ENCODE measurements at regions not wholly inside any gene's neighbourhood (a gene's known extent, or its start where the extent isn't known, plus 50 kb on each side); places are given as distances from the start of the nearest gene placed in this dataset.

- no peak overlapping the region for H2BK20ac ChIP-seq (ENCODE audit: low read depth, low read length)
- in situ Hi-C loops (cut with MboI; ENCODE audit: low sequenced_read_pairs), result no loop called here
- dilution Hi-C loops (cut with HindIII; ENCODE audit: low sequenced_read_pairs, unreplicated experiment), result no loop called here
Observed at GRCh38 chr16:73713778-73714495, 582.7 kb upstream of the PSMD7 start.

More at GRCh38 chr16:73713778-73714495, 582.7 kb upstream of the PSMD7 start:
- H3K18ac ChIP-seq (ENCODE audit: low read depth, low read length), result no peak overlapping the region
- H3K27me3 ChIP-seq (ENCODE audit: control insufficient read depth, insufficient read depth, low read length), result no peaks in the 10 kb centered on the region
- no peak overlapping the region for H2BK5ac ChIP-seq (ENCODE audit: low read depth, low read length, poor library complexity, severe bottlenecking)
- ATAC-seq (ENCODE audit: low read depth) (no peak), DNase-seq (peak; percentile 4)
- H2BK15ac ChIP-seq (ENCODE audit: low read depth, low read length), result no peak overlapping the region
- no peak overlapping the region for H3K4me2 ChIP-seq (ENCODE audit: low read depth, low read length)
- no TSS peak for BruUV-seq (replicated peaks)
- 43% methylated on average over 1 of the region's 12 CpGs; no CpG with 5 or more reads in 1 of the 2 experiments for WGBS, 2 experiments (ENCODE audit: extremely low coverage in 2 of 2, insufficient read length in 1 of 2)
- no peak overlapping the region for H4K8ac ChIP-seq (ENCODE audit: low read depth in 2 of 2, low read length in 2 of 2)
- H3K4me1 ChIP-seq (ENCODE audit: control insufficient read depth, insufficient read depth, low read length), result no peaks in the 10 kb centered on the region
- no peak overlapping the region for H3K27ac ChIP-seq (ENCODE audit: insufficient read depth, low read length)
- intact Hi-C loops (cut with micrococcal nuclease), result no loop called here
- no peak overlapping the region for H3K4ac ChIP-seq (ENCODE audit: low read depth, low read length)
- H4K91ac ChIP-seq (ENCODE audit: insufficient read depth, low read depth, low read length), result no peak overlapping the region
- no peak overlapping the region for H3K9ac ChIP-seq (ENCODE audit: low read depth, low read length)
- H3K23ac ChIP-seq (ENCODE audit: low read depth, low read length), result no peak overlapping the region
- H4K5ac ChIP-seq (ENCODE audit: low read depth, low read length), result no peak overlapping the region
- ChIA-PET CTCF (interaction anchor here (1.5 kb wide), 1 partner anchor 165 kb away, joined by 6 read pairs; no protein-coding TSS in a partner anchor), POLR2A (ENCODE audit: unreplicated experiment) (interaction anchor here (0.5 kb wide), 1 partner anchor 830 kb away, joined by 5 read pairs; no protein-coding TSS in a partner anchor)
- no peak overlapping the region for H2BK120ac ChIP-seq (ENCODE audit: low read depth, low read length)
- H4K20me1 ChIP-seq (ENCODE audit: insufficient read depth, low read length), result no peaks in the 10 kb centered on the region
- no peaks in the 10 kb centered on the region for H3K9me1 ChIP-seq (ENCODE audit: insufficient read depth, low read length)
- H3K79me1 ChIP-seq (ENCODE audit: low read depth in 1 of 2, low read length in 2 of 2), result no peaks in the 10 kb centered on the region
- no peak overlapping the region for H3K56ac ChIP-seq (ENCODE audit: extremely low read depth, insufficient read depth, low read length)
- H2AFZ ChIP-seq (replicated peaks; ENCODE audit: low read length, poor library complexity), result no peak overlapping the region
- no peak overlapping the region for H3K14ac ChIP-seq (replicated peaks; ENCODE audit: low read depth, low read length)
- no peak overlapping the region for H3K4me3 ChIP-seq (ENCODE audit: insufficient read depth, low read depth, low read length)
- H2AK9ac ChIP-seq (replicated peaks; ENCODE audit: low read depth, low read length, poor library complexity), result no peak overlapping the region
- peaks cover 7% of the 10 kb centered on the region for H3K9me3 ChIP-seq (ENCODE audit: control insufficient read depth, insufficient read depth, low read length)
- H3K36me3 ChIP-seq (ENCODE audit: control insufficient read depth, insufficient read depth, low read length), result no peaks in the 10 kb centered on the region
- TF ChIP-seq NFE2L2 (IDR thresholded peaks at IDR 0.05; ENCODE audit: low read depth, low read length), result no peak
- no peak for TF ChIP-seq MXI1 (IDR thresholded peaks at IDR 0.05; ENCODE audit: borderline replicate concordance, low read depth, low read length)
- no peak for TF ChIP-seq ELK1 (IDR thresholded peaks at IDR 0.05; ENCODE audit: borderline replicate concordance, low read depth, low read length)
- no peak for TF ChIP-seq RAD21 (IDR thresholded peaks at IDR 0.05; ENCODE audit: low read length)
- no peak for TF ChIP-seq CHD1 (IDR thresholded peaks at IDR 0.05; ENCODE audit: low read depth, low read length)
- no peak overlapping the region for H2AK5ac ChIP-seq (ENCODE audit: low read depth, low read length)
